Endothelial cell of umbilical vein (primary cell): ENCODE measurements at regions not wholly inside any gene's neighbourhood (a gene's known extent, or its start where the extent isn't known, plus 50 kb on each side); places are given as distances from the start of the nearest gene placed in this dataset.
"Not testable (repeated sequence)": the region's sequence is repeated elsewhere in the genome, so short reads cannot be mapped to it uniquely, and the experiment has no call there.

Experiments used
- CTCF ChIP-seq, 2 donors: IDR thresholded peaks; 1 replicate in 1 of 2; 2 replicates in 1 of 2; pipeline ENCODE4 v1.5.1; 2011; ENCODE audit warnings: low read length in 2 of 2, mild to moderate bottlenecking in 2 of 2, moderate library complexity in 2 of 2, control low read depth in 1 of 2, inconsistent platforms in 1 of 2, low read depth in 1 of 2; ENCODE audit not compliant: insufficient read depth in 1 of 2; ENCODE audit errors: extremely low read depth in 1 of 2
- FOS ChIP-seq: IDR thresholded peaks from 2 replicates; pipeline ENCODE4 v1.6.1; 2011; ENCODE audit warnings: mild to moderate bottlenecking, low read length, moderate library complexity, borderline replicate concordance; ENCODE audit not compliant: insufficient read depth
- JUN ChIP-seq: IDR thresholded peaks from 2 replicates; pipeline ENCODE4 v1.6.1; 2011; ENCODE audit warnings: borderline replicate concordance, low read depth; ENCODE audit not compliant: insufficient read length, insufficient read depth
- POLR2A ChIP-seq: IDR thresholded peaks from 2 replicates; pipeline ENCODE4 v1.6.1; 2012; ENCODE audit warnings: low read depth, mild to moderate bottlenecking, control low read depth, low read length
- POLR2AphosphoS5 ChIP-seq: IDR thresholded peaks from 2 replicates; pipeline ENCODE4 v1.6.1; 2012; ENCODE audit warnings: low read depth, mild to moderate bottlenecking, control low read depth, low read length, moderate library complexity; ENCODE audit not compliant: insufficient read depth
- TF ChIP-seq, protein P1 (sequence below): IDR thresholded peaks from 2 replicates; pipeline ENCODE4 v1.6.1; 2011; ENCODE audit not compliant: insufficient read depth, insufficient read length

GRCh38 chr18:4678685-4679084, 223.6 kb upstream of the DLGAP1 start:
- TF ChIP-seq, protein P1, sequence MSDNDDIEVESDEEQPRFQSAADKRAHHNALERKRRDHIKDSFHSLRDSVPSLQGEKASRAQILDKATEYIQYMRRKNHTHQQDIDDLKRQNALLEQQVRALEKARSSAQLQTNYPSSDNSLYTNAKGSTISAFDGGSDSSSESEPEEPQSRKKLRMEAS, result not testable (repeated sequence)
- TF ChIP-seq FOS; CTCF (IDR thresholded peaks at IDR 0.05; ENCODE audit: extremely low read depth in 1 of 2, insufficient read depth in 1 of 2, low read depth in 1 of 2, low read length in 2 of 2); POLR2A; JUN; POLR2AphosphoS5: not testable (repeated sequence)
